Brain microvascular endothelial cell (primary cell): ENCODE measurements at regions not wholly inside any gene's neighbourhood (a gene's known extent, or its start where the extent isn't known, plus 50 kb on each side); places are given as distances from the start of the nearest gene placed in this dataset.

Experiments used
- DNase-seq: peaks from one replicate; pipeline ENCODE4 v3.0.0-alpha.2; 2020
- H3K27ac ChIP-seq: fragments of 250-450 bp; sonication (Bioruptor Pico); 2 replicates; pipeline ENCODE4 v1.5.1; 2020; ENCODE audit warnings: mild to moderate bottlenecking, moderate library complexity
- H3K27me3 ChIP-seq: fragments of 250-450 bp; sonication (Bioruptor Pico); replicated peaks from 2 replicates; pipeline ENCODE4 v1.5.1; 2020; ENCODE audit warnings: mild to moderate bottlenecking
- H3K36me3 ChIP-seq: fragments of 250-450 bp; sonication (Bioruptor Pico); replicated peaks from 2 replicates; pipeline ENCODE4 v1.5.1; 2020; ENCODE audit warnings: mild to moderate bottlenecking
- H3K4me3 ChIP-seq: 2 replicates; pipeline ENCODE4 v1.5.1; 2011; ENCODE audit warnings: low read depth, mild to moderate bottlenecking, control low read depth, low read length, moderate library complexity
- in situ Hi-C: cut with HindIII; loops from 2 replicates; pipeline ENCODE4 v1.10.0; 2017; ENCODE audit warnings: low sequenced_read_pairs, low pct_ligation_motif_present
- TF ChIP-seq, protein P1 (sequence below): IDR thresholded peaks from 2 replicates; pipeline ENCODE4 v1.5.1; 2011; ENCODE audit warnings: low read depth, mild to moderate bottlenecking, moderate library complexity, low read length, control low read depth, inconsistent platforms; ENCODE audit errors: missing control alignments

GRCh38 chr14:31971612-31972011, 105.5 kb upstream of the ARHGAP5 start:
- Histone ChIP-seq H3K36me3 (no peaks in the 10 kb centered on the region), H3K4me3 (no peak overlapping the region), H3K27me3 (no peaks in the 10 kb centered on the region), H3K27ac (no peak overlapping the region)
- DNase-seq = no peak
- TF ChIP-seq, protein P1, sequence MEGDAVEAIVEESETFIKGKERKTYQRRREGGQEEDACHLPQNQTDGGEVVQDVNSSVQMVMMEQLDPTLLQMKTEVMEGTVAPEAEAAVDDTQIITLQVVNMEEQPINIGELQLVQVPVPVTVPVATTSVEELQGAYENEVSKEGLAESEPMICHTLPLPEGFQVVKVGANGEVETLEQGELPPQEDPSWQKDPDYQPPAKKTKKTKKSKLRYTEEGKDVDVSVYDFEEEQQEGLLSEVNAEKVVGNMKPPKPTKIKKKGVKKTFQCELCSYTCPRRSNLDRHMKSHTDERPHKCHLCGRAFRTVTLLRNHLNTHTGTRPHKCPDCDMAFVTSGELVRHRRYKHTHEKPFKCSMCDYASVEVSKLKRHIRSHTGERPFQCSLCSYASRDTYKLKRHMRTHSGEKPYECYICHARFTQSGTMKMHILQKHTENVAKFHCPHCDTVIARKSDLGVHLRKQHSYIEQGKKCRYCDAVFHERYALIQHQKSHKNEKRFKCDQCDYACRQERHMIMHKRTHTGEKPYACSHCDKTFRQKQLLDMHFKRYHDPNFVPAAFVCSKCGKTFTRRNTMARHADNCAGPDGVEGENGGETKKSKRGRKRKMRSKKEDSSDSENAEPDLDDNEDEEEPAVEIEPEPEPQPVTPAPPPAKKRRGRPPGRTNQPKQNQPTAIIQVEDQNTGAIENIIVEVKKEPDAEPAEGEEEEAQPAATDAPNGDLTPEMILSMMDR = no peak
- in situ Hi-C loops = no loop called here

- in situ Hi-C loops = no loop called here
- Histone ChIP-seq H3K36me3 (no peaks in the 10 kb centered on the region), H3K27me3 (no peaks in the 10 kb centered on the region), H3K4me3 (no peak overlapping the region), H3K27ac (no peak overlapping the region)
- TF ChIP-seq, protein P1 = no peak
- DNase-seq = no peak
Measured at GRCh38 chr14:31977001-31977556, 100.0 kb upstream of the ARHGAP5 start.

DNA sequence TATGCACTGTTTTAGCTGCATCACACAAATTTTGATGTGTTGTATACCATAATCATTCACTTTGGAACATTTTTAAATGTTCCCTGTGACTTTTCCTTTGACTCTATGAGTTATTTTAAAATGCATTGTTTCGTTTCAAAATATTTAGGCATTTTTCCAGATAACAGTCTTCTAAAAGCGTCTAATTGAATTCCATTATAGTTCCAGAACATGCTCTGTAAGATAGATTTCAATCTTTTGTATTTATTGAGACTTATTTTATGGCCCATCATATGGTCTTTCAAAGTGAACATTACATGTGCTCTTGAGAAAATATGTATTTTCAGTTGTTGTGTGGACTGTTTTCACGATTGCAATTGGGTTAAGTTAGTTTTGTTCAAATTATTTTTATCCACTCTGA, 98.7 kb upstream of the ARHGAP5 start:
- Histone ChIP-seq H3K36me3 (no peaks in the 10 kb centered on the region), H3K27me3 (no peaks in the 10 kb centered on the region), H3K27ac (no peak overlapping the region), H3K4me3 (no peak overlapping the region)
- in situ Hi-C loops = no loop called here
- DNase-seq = no peak
- TF ChIP-seq, protein P1 = no peak

- Histone ChIP-seq H3K27me3 (no peaks in the 10 kb centered on the region), H3K36me3 (no peaks in the 10 kb centered on the region), H3K4me3 (no peak overlapping the region), H3K27ac (no peak overlapping the region)
- in situ Hi-C loops = no loop called here
- DNase-seq = no peak
- TF ChIP-seq, protein P1 = no peak
Measured at GRCh38 chr14:31982642-31983041, 94.5 kb upstream of the ARHGAP5 start.

DNA sequence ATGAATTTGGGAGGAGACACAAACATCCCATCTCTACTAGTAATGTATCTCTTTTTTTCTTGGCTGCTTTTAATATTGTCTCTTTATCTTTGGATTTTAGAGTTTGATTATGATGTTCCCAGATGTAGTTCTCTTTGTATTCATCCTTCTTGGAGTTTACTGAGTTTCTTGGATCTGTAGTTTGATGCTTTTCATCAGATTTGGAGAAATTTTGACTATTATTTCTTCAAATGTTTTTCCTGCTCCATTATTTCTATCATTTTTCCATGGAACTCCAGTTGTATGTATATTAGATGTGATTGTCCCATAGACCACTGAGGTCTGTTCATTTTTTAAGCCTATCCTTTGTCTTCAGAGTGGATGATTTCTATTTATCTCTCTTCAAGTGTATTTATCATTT, 90.7 kb upstream of the ARHGAP5 start:
- Histone ChIP-seq H3K27ac (no peak overlapping the region), H3K36me3 (no peaks in the 10 kb centered on the region), H3K4me3 (no peak overlapping the region), H3K27me3 (no peaks in the 10 kb centered on the region)
- no peak for DNase-seq
- in situ Hi-C loops = no loop called here
- TF ChIP-seq, protein P1 = no peak

GRCh38 chr14:31987721-31988120, 89.4 kb upstream of the ARHGAP5 start:
- TF ChIP-seq, protein P1 = no peak
- no peak overlapping the region for H3K27ac ChIP-seq
- H3K4me3 ChIP-seq = no peak overlapping the region
- H3K36me3 ChIP-seq = no peaks in the 10 kb centered on the region
- no peak for DNase-seq
- H3K27me3 ChIP-seq = no peaks in the 10 kb centered on the region
- in situ Hi-C loops = no loop called here
